Gastroesophageal sphincter (tissue), 4 donors: ENCODE measurements at regions not wholly inside any gene's neighbourhood (a gene's known extent, or its start where the extent isn't known, plus 50 kb on each side); places are given as distances from the start of the nearest gene placed in this dataset.

Experiments used
- ATAC-seq: fragments of 150-250 bp; one replicate; pipeline ENCODE4 v1.9.1; 2016; ENCODE audit warnings: mild to moderate bottlenecking, moderate library complexity
- H3K27ac ChIP-seq, 4 donors: fragments of 200-600 bp; sonication (generic) in 3 of 4; 1 replicate in 3 of 4; 2 replicates in 1 of 4; pipeline ENCODE4 v1.5.1; 2016 to 2019
- H3K27me3 ChIP-seq: fragments of 200-600 bp; sonication (generic); one replicate; pipeline ENCODE4 v1.5.1; 2019
- H3K36me3 ChIP-seq, 2 donors: fragments of 200-600 bp; sonication (generic); one replicate each; pipeline ENCODE4 v1.5.1; 2019; ENCODE audit warnings: control low read depth in 1 of 2
- H3K4me1 ChIP-seq, 3 donors: fragments of 200-600 bp; sonication (generic); 1 replicate in 2 of 3; 2 replicates in 1 of 3; pipeline ENCODE4 v1.5.1; 2016 to 2019; ENCODE audit warnings: control low read depth in 2 of 3
- H3K4me3 ChIP-seq, 2 donors: fragments of 200-600 bp; sonication (generic); one replicate each; pipeline ENCODE4 v1.5.1; 2019; ENCODE audit warnings: mild to moderate bottlenecking in 1 of 2, moderate library complexity in 1 of 2
- H3K9me3 ChIP-seq, 3 donors: fragments of 200-600 bp; sonication (generic); one replicate each; pipeline ENCODE4 v1.5.1; 2017 to 2019; ENCODE audit warnings: control low read depth in 2 of 3
- EP300 ChIP-seq: sonication (generic); formaldehyde crosslinking; IDR thresholded peaks from one replicate; pipeline ENCODE4 v1.6.1; 2017; ENCODE audit warnings: antibody characterized with exemption, mild to moderate bottlenecking
- POLR2A ChIP-seq, 2 donors: fragments of 450-650 bp; IDR thresholded peaks; one replicate each; pipeline ENCODE4 v1.6.1; 2017; ENCODE audit warnings: antibody characterized with exemption in 2 of 2, mild to moderate bottlenecking in 2 of 2, moderate library complexity in 1 of 2
- POLR2AphosphoS5 ChIP-seq: sonication (generic); formaldehyde crosslinking; IDR thresholded peaks from one replicate; pipeline ENCODE4 v1.6.1; 2017; ENCODE audit warnings: antibody characterized with exemption
- WGBS, 2 donors: methylation state at CpG; one replicate each; pipeline ENCODE4 v1.1.5; 2018; ENCODE audit warnings: low coverage in 1 of 2; 5-methylcytosine and 5-hydroxymethylcytosine counted together
- TF ChIP-seq, protein P1 (sequence below), 4 experiments: fragments of 200-600 bp in 2 of 4; fragments of 450-650 bp in 2 of 4; sonication (generic) in 1 of 4; IDR thresholded peaks; one replicate each; pipeline ENCODE4 v1.5.1; 2017 to 2019; ENCODE audit warnings: antibody characterized with exemption in 4 of 4, mild to moderate bottlenecking in 2 of 4, moderate library complexity in 2 of 4

- ATAC-seq, result no peak
- no peaks in the 10 kb centered on the region for H3K9me3 ChIP-seq
- H3K27ac ChIP-seq, result no peak overlapping the region
- TF ChIP-seq POLR2AphosphoS5, result no peak
- TF ChIP-seq, protein P1, sequence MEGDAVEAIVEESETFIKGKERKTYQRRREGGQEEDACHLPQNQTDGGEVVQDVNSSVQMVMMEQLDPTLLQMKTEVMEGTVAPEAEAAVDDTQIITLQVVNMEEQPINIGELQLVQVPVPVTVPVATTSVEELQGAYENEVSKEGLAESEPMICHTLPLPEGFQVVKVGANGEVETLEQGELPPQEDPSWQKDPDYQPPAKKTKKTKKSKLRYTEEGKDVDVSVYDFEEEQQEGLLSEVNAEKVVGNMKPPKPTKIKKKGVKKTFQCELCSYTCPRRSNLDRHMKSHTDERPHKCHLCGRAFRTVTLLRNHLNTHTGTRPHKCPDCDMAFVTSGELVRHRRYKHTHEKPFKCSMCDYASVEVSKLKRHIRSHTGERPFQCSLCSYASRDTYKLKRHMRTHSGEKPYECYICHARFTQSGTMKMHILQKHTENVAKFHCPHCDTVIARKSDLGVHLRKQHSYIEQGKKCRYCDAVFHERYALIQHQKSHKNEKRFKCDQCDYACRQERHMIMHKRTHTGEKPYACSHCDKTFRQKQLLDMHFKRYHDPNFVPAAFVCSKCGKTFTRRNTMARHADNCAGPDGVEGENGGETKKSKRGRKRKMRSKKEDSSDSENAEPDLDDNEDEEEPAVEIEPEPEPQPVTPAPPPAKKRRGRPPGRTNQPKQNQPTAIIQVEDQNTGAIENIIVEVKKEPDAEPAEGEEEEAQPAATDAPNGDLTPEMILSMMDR (IDR thresholded peaks at IDR 0.05), result no peak
- WGBS, 2 donors, result 61 to 67% methylated on average over 6 of the region's 8 CpGs
- H3K4me1 ChIP-seq, result peaks cover 0 to 14% (median 4%) of the 10 kb centered on the region in 3 donors
- peaks cover 17% of the 10 kb centered on the region for H3K27me3 ChIP-seq
- H3K36me3 ChIP-seq, result no peaks in the 10 kb centered on the region
- no peak overlapping the region for H3K4me3 ChIP-seq
These were observed 57.8 kb upstream of the ID3 start for GRCh38 chr1:23617084-23617521.

DNA sequence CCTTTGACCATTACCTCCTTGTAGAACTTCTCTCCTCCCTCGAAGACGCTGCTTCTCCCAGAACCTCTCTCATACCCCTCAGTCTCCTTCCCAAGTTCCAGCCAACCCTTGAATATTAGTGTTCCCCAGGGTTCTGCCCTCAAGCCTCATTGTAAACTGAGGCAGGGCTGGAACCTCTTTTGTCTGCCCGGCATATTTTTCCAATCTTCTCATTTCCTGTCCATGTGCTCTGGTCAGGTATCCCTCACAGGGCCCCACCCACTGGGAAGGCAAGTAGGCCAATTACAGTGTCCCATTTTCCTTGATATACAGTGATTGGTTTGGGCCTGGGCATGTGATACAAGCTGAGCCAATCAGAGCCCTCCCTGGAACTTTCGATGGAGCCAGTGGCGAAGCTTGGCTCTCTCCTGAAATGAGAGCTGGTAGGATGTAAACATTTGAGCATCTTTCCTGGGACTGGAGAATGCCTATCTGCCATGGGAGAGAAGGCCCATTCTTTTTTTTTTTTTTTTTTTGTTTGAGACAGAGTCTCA, 57.1 kb upstream of the ID3 start:
- Histone ChIP-seq H3K27me3 (peaks cover 17% of the 10 kb centered on the region), H3K4me1 (peaks cover 0 to 14% (median 4%) of the 10 kb centered on the region in 3 donors), H3K36me3 (no peaks in the 10 kb centered on the region), H3K9me3 (no peaks in the 10 kb centered on the region), H3K27ac (no peak overlapping the region), H3K4me3 (no peak overlapping the region)
- TF ChIP-seq POLR2A (IDR thresholded peaks at IDR 0.05) (no peak), EP300 (no peak), POLR2AphosphoS5 (no peak)
- TF ChIP-seq, protein P1 (IDR thresholded peaks at IDR 0.05), result no peak
- ATAC-seq, result no peak
- WGBS, 2 donors, result 86 to 93% methylated on average over 4 of the region's 5 CpGs

- 75 to 93% methylated on average over 2 to 3 of the region's 3 CpGs for WGBS, 2 donors
- TF ChIP-seq POLR2AphosphoS5, result no peak
- no peak for TF ChIP-seq EP300
- TF ChIP-seq POLR2A (IDR thresholded peaks at IDR 0.05), result no peak
- TF ChIP-seq, protein P1 (IDR thresholded peaks at IDR 0.05), result no peak
These were observed 56.6 kb upstream of the ID3 start for GRCh38 chr1:23615852-23616251.

GRCh38 chr1:23615423-23615822, 56.1 kb upstream of the ID3 start:
- ATAC-seq, result no peak
- no peak overlapping the region for H3K27ac ChIP-seq
- no peaks in the 10 kb centered on the region for H3K36me3 ChIP-seq
- no peak overlapping the region for H3K4me3 ChIP-seq
- H3K27me3 ChIP-seq, result peaks cover 17% of the 10 kb centered on the region
- H3K4me1 ChIP-seq, result peaks cover 0 to 14% (median 4%) of the 10 kb centered on the region in 3 donors
- no peaks in the 10 kb centered on the region for H3K9me3 ChIP-seq
- TF ChIP-seq, protein P1 (IDR thresholded peaks at IDR 0.05), result no peak
- TF ChIP-seq POLR2AphosphoS5 (no peak), POLR2A (IDR thresholded peaks at IDR 0.05) (no peak), EP300 (no peak)
- WGBS, 2 donors, result 63% methylated on average over 5 of the region's 6 CpGs; no CpG with 5 or more reads in 1 of the 2 donors

More at GRCh38 chr1:23615852-23616251, 56.6 kb upstream of the ID3 start:
- H3K4me1 ChIP-seq, result peaks cover 0 to 14% (median 4%) of the 10 kb centered on the region in 3 donors
- ATAC-seq, result no peak
- no peak overlapping the region for H3K4me3 ChIP-seq
- no peaks in the 10 kb centered on the region for H3K36me3 ChIP-seq
- no peaks in the 10 kb centered on the region for H3K9me3 ChIP-seq
- no peak overlapping the region for H3K27ac ChIP-seq
- peaks cover 17% of the 10 kb centered on the region for H3K27me3 ChIP-seq

DNA sequence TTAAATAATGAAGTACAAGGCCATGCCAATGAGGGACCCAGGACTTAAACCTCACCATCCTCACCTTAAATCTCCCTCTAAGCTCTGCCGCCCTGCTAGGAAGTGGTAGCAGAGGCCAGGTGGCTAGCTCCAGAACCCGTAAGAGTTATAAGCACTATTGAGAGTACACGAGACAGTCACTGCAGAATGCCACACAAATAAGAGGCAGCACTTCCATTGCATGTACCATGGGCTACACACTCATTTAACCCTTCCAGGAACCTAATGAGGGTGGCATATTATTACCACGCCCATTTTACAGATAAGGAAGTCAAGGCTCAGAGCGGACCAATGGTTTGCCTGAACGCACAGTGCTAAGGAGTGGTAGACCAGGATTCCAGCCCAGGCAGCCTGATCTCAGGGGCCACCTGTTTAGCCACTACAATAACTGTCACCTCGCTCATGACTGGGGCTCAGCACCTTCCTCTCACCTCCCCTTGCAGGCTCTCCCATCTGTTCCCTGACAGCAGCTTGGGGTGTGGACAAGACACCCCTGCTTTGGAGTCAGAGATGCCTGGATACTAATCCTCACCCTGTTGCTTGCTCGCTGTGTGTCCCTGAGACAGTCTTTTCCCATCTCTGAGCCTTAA, 54.8 kb upstream of the ID3 start:
- H3K4me3 ChIP-seq, result no peak overlapping the region
- H3K36me3 ChIP-seq, result no peaks in the 10 kb centered on the region
- TF ChIP-seq POLR2A (IDR thresholded peaks at IDR 0.05) (no peak), POLR2AphosphoS5 (no peak), EP300 (no peak)
- TF ChIP-seq, protein P1 (IDR thresholded peaks at IDR 0.05), result no peak
- H3K27ac ChIP-seq, result no peak overlapping the region
- no peak for ATAC-seq
- H3K27me3 ChIP-seq, result peaks cover 9% of the 10 kb centered on the region
- H3K4me1 ChIP-seq, result peaks cover 0 to 3% (median 0%) of the 10 kb centered on the region in 3 donors
- 90 to 100% methylated on average over 3 to 5 of the region's 8 CpGs for WGBS, 2 donors
- no peaks in the 10 kb centered on the region for H3K9me3 ChIP-seq
